ENCODE measurements at regions not wholly inside any gene's neighbourhood (a gene's known extent, or its start where the extent isn't known, plus 50 kb on each side); places are given as distances from the start of the nearest gene placed in this dataset.

DNA sequence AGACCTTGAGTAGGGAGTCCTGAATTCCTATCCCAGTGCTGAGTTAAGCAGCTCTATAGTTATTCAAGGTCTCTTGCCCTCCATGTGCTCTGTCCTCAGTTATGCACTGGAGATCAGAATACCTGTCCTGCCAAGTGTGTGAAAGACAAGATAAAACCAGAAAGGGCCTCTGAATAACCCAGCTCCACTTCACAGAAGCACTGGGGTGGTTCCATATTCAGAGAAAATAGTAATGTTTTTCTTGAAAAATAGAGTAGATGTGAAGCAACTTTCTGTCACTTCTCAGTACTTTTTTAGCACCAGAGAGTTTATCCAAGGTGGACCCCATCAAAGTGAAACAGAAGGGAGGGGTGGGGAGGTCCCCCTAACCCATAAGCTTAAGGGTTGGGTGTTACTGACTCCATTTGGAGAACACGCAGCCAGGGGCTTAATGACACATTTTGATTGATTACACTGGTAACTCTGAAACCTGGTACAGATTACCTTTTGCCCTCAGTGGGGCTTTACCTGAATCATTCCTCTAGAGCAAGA, 509.8 kb upstream of the JARID2 start:
- no peak overlapping the region for H3K27ac ChIP-seq
- H3K27me3 ChIP-seq (ENCODE audit: insufficient read depth in 3 of 3, low read length in 2 of 3) = no peaks in the 10 kb centered on the region
- no peak for ATAC-seq
- WGBS, 3 donors = 81 to 85% (median 85%) methylated on average over 1 of the region's 1 CpG
- intact Hi-C loops (cut with DNase I) = no loop called here
- no peaks in the 10 kb centered on the region for H3K4me1 ChIP-seq
- TF ChIP-seq CTCF (IDR thresholded peaks at IDR 0.05) = no peak
- DNase-seq = no peak
- H3K4me3 ChIP-seq = no peak overlapping the region
- H3K9me3 ChIP-seq = no peaks in the 10 kb centered on the region
- no peaks in the 10 kb centered on the region for H3K36me3 ChIP-seq (ENCODE audit: insufficient read depth in 1 of 2, low read depth in 1 of 2)

DNA sequence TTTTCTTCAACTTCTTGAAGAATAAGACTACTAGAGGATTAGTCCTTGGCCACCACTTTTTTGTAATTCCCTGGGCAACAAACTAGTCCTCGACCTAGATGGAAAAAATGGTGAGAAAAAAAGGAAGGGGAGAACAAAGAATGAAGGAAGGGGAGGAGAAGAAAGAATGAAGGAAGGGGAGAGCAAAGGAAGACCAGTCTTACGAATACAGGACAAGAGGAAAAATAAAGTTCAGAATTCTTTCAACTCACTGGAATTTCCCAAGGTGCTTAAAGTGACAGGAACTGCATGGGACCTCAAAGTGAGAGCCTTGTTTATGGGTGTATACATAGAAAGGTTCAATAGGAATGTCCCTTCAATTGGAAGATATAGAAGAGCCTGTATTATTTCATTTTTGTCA, 509.3 kb upstream of the JARID2 start:
- Histone ChIP-seq H3K27me3 (ENCODE audit: insufficient read depth in 3 of 3, low read length in 2 of 3) (no peaks in the 10 kb centered on the region), H3K9me3 (no peaks in the 10 kb centered on the region), H3K27ac (no peak overlapping the region), H3K4me3 (no peak overlapping the region), H3K4me1 (no peaks in the 10 kb centered on the region), H3K36me3 (ENCODE audit: insufficient read depth in 1 of 2, low read depth in 1 of 2) (no peaks in the 10 kb centered on the region)
- DNase-seq (no peak), ATAC-seq (no peak)
- WGBS, 3 donors = 80 to 91% (median 82%) methylated on average over 2 of the region's 2 CpGs
- no peak for TF ChIP-seq CTCF (IDR thresholded peaks at IDR 0.05)
- intact Hi-C loops (cut with DNase I) = no loop called here

DNA sequence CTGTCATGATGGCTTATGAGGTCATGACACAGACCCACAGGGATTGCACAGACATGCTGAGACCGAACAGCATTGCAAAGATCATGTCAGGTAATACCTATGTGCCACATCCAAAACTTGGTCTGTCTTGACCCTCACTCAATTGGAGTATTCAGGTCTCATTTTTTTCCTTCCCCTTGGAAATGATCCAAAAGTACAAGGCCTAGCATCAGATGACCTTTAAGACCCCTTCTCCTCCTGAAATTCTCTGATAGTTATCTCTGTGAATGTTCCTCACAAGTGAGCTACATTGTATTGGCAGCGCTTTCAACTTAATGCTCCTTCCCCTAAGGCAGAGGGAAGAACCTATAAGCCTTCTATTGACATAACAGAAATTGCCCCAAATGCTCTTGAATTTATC, 507.4 kb upstream of the JARID2 start:
- H3K27ac ChIP-seq = no peak overlapping the region
- ATAC-seq = no peak

DNA sequence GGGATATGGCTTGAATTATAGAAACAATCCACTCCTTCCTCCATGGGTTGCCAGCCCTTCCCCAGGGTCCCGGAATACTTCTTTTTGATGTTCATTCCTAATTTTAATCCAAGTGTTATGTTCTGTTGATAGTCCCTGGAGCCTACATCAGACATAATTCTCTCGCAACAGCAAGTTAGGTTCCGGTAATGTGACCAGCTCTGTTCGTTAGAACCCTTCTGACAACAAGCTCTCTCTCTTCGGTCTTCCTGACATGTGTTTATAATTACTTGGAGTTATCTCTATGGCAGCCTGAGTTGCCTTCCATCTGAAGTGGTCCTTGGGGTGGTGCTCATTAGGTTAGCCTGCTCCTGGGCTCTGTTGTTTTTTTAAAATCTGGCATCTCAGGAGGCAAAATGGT, 506.9 kb upstream of the JARID2 start:
- DNase-seq = no peak
- WGBS, 3 donors = 68 to 85% (median 68%) methylated on average over 5 of the region's 5 CpGs

More for the DNA sequence above, 507.4 kb upstream of the JARID2 start:
- no peak for DNase-seq
- no peak for TF ChIP-seq CTCF (IDR thresholded peaks at IDR 0.05)
- H3K27me3 ChIP-seq (ENCODE audit: insufficient read depth in 3 of 3, low read length in 2 of 3) = no peaks in the 10 kb centered on the region
- intact Hi-C loops (cut with DNase I) = no loop called here
- H3K4me1 ChIP-seq = no peaks in the 10 kb centered on the region
- H3K4me3 ChIP-seq = no peak overlapping the region
- 95 to 100% (median 97%) methylated on average over 2 of the region's 2 CpGs for WGBS, 3 donors
- no peaks in the 10 kb centered on the region for H3K36me3 ChIP-seq (ENCODE audit: insufficient read depth in 1 of 2, low read depth in 1 of 2)
- H3K9me3 ChIP-seq = no peaks in the 10 kb centered on the region

More for the DNA sequence above, 506.9 kb upstream of the JARID2 start:
- no peak for TF ChIP-seq CTCF (IDR thresholded peaks at IDR 0.05)
- Histone ChIP-seq H3K4me3 (no peak overlapping the region), H3K27ac (no peak overlapping the region), H3K9me3 (no peaks in the 10 kb centered on the region), H3K36me3 (ENCODE audit: insufficient read depth in 1 of 2, low read depth in 1 of 2) (no peaks in the 10 kb centered on the region), H3K27me3 (ENCODE audit: insufficient read depth in 3 of 3, low read length in 2 of 3) (no peaks in the 10 kb centered on the region), H3K4me1 (no peaks in the 10 kb centered on the region)
- ATAC-seq = no peak
- intact Hi-C loops (cut with DNase I) = no loop called here
